ENCODE measurements at regions not wholly inside any gene's neighbourhood (a gene's known extent, or its start where the extent isn't known, plus 50 kb on each side); places are given as distances from the start of the nearest gene placed in this dataset.

GRCh38 chr12:124170760-124171159, 124.1 kb upstream of the RFLNA start:
- WGBS, 2 donors: 92 to 94% methylated on average over 5 of the region's 5 CpGs

DNA sequence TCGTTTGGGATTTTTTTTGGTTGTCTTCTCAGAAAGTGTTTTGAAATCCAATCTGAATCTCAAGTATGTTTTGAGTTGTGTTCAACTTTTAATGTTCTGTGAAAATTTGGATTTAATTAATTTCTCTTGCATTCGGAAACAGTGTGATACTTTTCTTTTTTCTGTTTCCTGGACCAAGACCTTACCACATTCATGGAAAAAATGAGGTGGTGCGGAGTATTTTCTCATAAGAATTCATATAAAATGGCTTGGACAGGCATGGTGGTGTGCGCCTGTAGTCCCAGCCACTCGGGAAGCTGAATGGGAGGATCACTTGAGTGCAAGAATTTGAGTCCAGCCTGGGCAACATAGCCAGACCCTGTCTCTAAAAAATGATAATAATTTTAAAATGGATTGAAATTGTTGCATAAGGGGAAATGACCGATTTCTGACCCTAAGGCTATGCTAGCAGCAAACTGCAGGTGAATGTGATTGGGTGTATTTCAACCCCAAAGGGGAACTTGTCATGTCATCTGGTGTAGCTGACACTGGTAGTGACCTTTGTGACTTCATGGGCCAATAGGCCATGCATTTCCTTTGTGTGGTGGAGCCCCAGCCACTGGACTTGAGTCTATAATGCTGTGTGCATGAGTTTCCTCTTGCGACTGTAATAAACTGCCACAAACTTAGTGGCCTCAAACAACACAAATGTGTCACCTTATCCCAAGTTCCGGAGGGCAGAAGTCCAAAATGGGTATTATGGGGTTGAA, 123.5 kb upstream of the RFLNA start:
- WGBS, 2 donors: 92% methylated on average over 8 of the region's 8 CpGs
- Histone ChIP-seq H3K9me3 (no peaks in the 10 kb centered on the region), H3K27me3 (no peaks in the 10 kb centered on the region), H3K36me3 (ENCODE audit: low read depth, missing control alignments) (no peaks in the 10 kb centered on the region), H3K4me1 (no peaks in the 10 kb centered on the region), H3K27ac (no peak overlapping the region), H3K4me3 (no peak overlapping the region)
- intact Hi-C loops (cut with DNase I; ENCODE audit: low total_unique reads): no loop called here
- TF ChIP-seq, protein P1, sequence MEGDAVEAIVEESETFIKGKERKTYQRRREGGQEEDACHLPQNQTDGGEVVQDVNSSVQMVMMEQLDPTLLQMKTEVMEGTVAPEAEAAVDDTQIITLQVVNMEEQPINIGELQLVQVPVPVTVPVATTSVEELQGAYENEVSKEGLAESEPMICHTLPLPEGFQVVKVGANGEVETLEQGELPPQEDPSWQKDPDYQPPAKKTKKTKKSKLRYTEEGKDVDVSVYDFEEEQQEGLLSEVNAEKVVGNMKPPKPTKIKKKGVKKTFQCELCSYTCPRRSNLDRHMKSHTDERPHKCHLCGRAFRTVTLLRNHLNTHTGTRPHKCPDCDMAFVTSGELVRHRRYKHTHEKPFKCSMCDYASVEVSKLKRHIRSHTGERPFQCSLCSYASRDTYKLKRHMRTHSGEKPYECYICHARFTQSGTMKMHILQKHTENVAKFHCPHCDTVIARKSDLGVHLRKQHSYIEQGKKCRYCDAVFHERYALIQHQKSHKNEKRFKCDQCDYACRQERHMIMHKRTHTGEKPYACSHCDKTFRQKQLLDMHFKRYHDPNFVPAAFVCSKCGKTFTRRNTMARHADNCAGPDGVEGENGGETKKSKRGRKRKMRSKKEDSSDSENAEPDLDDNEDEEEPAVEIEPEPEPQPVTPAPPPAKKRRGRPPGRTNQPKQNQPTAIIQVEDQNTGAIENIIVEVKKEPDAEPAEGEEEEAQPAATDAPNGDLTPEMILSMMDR (IDR thresholded peaks at IDR 0.05): no peak
- TF ChIP-seq POLR2A (IDR thresholded peaks at IDR 0.05): no peak
- DNase-seq: no peak

More at GRCh38 chr12:124170760-124171159, 124.1 kb upstream of the RFLNA start:
- H3K9me3 ChIP-seq: no peaks in the 10 kb centered on the region
- TF ChIP-seq, protein P1 (IDR thresholded peaks at IDR 0.05): no peak
- no peak for TF ChIP-seq POLR2A (IDR thresholded peaks at IDR 0.05)
- H3K27me3 ChIP-seq: no peaks in the 10 kb centered on the region
- DNase-seq: no peak
- no peaks in the 10 kb centered on the region for H3K4me1 ChIP-seq
- H3K4me3 ChIP-seq: no peak overlapping the region
- no peak overlapping the region for H3K27ac ChIP-seq
- H3K36me3 ChIP-seq (ENCODE audit: low read depth, missing control alignments): no peaks in the 10 kb centered on the region
- intact Hi-C loops (cut with DNase I; ENCODE audit: low total_unique reads): no loop called here

GRCh38 chr12:124172636-124173035, 122.3 kb upstream of the RFLNA start:
- TF ChIP-seq POLR2A (IDR thresholded peaks at IDR 0.05): no peak
- TF ChIP-seq, protein P1 (IDR thresholded peaks at IDR 0.05): no peak
- intact Hi-C loops (cut with DNase I; ENCODE audit: low total_unique reads): no loop called here
- Histone ChIP-seq H3K4me3 (no peak overlapping the region), H3K36me3 (ENCODE audit: low read depth, missing control alignments) (no peaks in the 10 kb centered on the region), H3K9me3 (no peaks in the 10 kb centered on the region), H3K27ac (no peak overlapping the region), H3K27me3 (no peaks in the 10 kb centered on the region), H3K4me1 (no peaks in the 10 kb centered on the region)
- DNase-seq: no peak
- WGBS, 2 donors: 88 to 92% methylated on average over 6 of the region's 6 CpGs

- no peaks in the 10 kb centered on the region for H3K4me1 ChIP-seq
- no peaks in the 10 kb centered on the region for H3K9me3 ChIP-seq
- no peaks in the 10 kb centered on the region for H3K36me3 ChIP-seq (ENCODE audit: low read depth, missing control alignments)
- TF ChIP-seq, protein P1 (IDR thresholded peaks at IDR 0.05): no peak
- no peak for TF ChIP-seq POLR2A (IDR thresholded peaks at IDR 0.05)
- no peak overlapping the region for H3K27ac ChIP-seq
- no peak overlapping the region for H3K4me3 ChIP-seq
- intact Hi-C loops (cut with DNase I; ENCODE audit: low total_unique reads): no loop called here
- WGBS, 2 donors: 93 to 95% methylated on average over 7 of the region's 7 CpGs
- no peaks in the 10 kb centered on the region for H3K27me3 ChIP-seq
- no peak for DNase-seq
Observed at GRCh38 chr12:124173692-124174091, 121.2 kb upstream of the RFLNA start.

All from testis (tissue), 2 donors.